NCI-H460 (cell line): ENCODE measurements at regions not wholly inside any gene's neighbourhood (a gene's known extent, or its start where the extent isn't known, plus 50 kb on each side); places are given as distances from the start of the nearest gene placed in this dataset.

ENCODE experiments used
- DNase-seq: peaks from one replicate; pipeline ENCODE4 v3.0.0-alpha.2; 2016; ENCODE audit warnings: low read depth; ENCODE audit errors: extremely low read depth

DNA sequence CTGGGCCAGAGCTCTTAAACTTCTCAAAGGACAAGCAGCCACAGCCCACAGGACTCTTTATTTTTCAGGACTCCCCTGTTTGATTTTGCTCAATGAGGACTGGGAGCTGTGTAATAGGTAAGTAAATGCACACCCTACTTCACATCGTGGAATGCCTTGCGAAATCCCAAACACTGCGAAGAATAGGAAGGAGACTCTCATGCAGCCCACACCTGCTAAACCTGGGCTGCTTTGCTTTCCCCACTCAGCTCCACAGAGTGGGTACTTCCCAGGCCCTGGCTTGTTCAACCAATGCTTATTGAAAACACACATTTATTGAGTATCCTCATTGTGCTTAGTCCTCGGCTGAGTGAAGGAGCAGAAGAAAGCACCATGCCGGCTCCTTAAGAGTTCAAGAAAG, 103.3 kb upstream of the FSTL4 start:
- no peak for DNase-seq

DNA sequence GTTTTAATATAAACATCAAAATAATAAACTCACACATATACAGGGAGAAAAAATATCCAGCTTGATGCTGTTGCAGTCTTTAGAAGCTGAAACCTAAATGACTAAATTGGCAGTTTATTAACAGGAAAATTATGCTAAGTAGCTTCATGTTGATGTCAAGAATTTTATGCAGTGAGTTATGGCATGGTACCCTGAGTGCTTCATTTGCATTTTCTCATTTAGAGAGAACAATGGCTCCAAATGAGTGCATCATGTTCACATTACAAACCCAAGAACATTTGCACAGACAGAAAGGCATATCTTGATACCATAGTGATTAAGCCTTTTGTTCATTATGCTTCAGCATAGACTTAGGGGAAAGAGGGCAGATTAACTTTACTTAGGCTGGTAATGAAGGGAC, 102.9 kb upstream of the FSTL4 start:
- no peak for DNase-seq

DNA sequence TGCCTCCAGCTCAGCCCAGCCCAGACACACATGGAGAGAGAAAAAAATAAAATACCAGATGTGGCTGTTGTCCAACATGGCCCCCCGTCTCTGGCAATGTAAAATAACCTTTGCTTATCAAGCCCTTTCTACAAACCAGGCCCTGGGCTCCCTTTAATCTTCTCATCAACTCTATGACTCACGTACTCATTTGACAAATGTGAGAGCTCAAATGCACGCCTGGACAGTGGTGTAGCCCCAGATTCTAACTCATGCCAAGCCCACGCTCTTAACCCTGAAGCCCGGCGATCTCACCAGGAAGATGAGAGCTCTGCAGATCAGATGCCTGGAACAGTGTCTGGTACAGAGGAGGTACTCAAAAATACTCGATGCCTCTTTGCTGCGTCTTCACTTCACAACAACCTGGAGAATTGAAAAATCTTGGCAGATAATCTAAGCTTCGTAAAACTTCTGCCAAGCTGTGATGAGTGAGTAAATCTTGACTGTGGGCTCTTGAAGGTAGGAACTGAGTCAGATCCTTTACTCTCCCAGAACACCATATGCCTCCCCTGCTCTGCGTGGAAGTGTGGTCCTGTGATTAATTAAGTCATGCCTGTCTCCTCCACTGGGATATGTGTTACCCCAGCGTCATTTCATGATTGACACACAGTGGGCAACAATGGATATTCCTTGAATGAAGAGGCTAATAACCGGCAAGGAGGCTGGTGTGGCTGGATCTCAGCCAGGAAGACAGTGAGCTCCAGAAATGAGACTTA, 102.0 kb upstream of the FSTL4 start:
- no peak for DNase-seq

DNA sequence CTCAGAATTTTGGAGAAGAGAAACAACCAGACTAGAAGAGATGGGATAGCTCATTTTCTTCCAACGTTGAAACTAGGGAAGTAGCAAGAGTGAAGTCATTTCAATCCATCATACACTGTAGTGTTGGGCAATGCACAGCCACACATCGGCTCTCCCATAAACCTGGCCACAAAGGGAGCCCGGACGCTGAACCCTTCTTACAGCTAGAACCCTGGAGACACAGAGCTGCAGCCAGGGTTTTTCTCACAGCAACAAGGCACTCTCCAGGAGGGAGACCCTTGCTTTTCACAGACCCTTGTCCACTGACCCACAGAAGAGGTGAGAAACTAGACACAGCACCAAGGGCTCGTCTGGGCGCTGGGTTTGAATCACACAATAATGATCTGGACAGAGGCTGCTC, 101.4 kb upstream of the FSTL4 start:
- DNase-seq = no peak

DNA sequence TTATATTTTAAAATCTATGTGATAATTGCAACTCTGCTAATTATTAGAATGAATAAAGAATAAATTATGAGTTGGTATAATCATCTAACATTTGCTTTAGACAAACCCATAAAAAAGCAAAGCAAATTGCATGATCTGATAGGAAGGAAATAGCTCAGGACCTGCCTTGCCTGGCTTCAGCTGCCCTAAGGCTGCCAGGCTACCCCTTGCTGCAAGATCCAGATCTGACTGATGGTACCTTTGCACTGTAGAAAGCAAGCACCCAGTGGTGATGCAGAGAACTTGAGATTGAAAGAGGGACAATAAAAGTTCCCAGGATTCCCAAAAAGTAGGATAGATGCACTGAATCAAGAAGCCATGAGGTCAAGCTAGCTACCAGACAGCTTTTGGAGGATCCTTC, 100.9 kb upstream of the FSTL4 start:
- no peak for DNase-seq

DNA sequence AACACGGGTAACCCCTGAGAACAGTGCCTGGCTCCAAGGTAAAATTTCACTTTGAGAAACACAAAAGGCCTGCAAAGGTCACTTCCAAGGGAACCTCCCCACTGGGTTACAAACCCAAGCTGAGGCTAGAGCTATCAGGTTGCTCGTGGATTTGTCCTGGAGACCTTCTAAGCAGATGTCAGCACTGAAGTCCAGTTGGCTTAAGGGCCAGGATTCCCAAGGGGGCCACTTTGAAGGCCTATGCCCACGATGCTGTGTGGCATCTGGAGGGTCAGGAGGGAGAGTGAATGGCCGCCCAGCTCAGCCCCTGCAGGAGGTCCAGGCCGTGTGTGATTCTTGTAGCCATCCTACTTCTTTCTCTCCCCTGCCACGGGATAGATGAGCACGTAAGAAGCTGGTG, 100.2 kb upstream of the FSTL4 start:
- DNase-seq = no peak

DNA sequence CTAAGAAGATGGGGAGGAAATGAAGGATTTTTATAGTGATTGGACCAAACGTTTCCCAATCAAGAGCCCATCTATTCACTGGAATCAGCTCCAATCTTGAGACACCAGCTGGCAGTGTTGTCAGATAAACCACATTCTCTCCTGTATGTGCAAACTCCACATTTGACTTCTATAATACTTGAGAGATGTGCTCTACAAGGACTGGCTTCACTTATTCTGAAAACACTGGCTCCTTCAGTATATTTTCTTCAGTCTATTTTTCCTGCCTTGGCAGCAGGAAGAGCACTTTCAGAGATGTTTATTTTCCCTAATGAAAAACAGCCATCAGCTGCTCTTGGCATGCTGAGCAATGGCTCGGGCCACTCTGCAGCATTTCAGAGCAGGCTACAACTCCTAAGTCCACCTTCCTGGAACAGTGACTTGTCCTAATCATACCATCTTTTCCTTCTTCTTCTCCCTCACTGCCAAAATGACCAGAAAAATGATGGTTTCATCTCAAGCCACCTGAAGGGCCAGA, 96.9 kb upstream of the FSTL4 start:
- no peak for DNase-seq

DNA sequence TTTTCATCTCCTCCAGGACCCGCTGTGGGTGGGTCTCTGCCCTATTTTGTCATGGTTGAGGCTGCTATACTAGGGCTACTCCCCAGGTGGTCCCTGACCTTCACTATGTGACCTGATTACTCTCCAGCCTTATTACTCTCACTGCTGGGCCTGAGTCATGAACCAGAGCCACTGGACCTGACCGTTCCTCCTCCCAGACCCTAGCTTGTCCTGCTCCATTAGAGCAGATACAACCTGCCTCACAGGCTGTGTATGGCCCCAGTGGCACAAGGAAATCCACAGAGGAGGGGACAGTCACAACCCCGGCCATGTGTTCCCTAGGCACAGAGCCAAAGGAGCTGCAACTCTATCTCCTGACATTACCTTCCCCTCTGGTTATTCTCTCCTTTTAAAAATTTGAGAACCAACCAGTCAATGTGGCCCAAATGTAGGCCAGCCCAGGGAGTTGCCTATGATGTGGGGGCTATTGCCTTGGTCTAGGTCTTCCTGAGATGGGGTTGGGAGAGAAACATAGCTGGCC, 96.0 kb upstream of the FSTL4 start:
- DNase-seq = no peak

DNA sequence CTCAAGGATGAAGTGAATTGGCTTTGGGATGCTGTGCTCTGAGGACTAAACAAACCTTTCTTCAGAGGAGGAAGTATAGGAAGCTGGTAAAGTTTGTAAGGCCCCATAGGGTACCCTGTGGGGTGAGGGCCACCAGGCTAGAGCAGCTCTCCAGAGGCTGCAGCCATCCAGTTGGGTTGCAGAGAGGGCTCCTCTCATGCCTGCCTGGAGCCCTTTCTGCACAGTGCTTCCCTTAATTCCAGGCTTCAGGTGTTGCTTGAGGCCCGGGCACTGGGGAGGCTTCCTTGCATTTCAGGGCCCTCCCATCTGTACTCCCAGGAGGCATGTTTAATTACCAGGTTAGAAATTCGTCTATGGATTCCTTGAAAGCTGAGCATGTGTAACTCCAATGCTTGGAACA, 95.3 kb upstream of the FSTL4 start:
- DNase-seq = no peak

DNA sequence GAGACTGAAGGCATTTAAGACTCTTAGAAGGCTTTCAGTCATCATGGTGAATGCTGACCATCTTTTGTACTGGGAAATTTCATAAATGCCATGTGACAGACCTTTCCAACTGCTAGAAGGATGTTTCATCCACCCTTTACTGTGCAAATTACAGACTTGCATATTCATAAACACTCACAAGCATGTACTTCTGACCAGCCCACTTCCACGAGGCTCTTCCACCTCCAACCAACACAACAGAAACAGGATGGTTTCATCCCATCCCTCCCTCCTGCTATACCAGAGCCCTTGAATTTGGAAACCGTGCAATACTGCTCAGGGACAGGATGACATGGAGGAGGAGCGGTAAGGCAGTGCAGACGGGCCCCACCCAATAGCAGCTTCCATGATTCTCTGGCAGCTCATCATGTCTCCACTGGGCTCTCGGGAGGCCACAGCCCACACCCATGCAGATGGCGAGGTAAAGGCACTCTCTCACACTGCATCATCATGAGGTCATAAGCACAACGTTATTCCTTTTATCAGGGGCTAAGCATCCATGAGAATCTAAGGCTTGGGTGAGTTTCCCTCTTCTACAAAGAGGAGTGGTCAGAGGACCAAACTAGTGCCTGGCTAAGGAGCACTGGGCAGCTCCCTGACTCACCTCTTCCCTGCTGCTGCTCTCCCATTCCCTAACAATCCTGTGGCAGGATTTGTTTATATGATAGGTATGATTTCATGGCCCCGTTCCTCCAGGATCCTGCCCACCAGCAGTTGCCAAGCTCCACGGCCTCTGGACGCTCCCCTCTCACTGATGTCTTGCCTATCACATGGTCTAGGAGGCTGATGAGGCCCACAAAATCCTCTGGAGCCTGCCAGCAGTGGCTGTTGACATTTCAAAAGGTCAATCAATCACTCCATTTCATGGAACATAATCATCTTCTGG, 94.4 kb upstream of the FSTL4 start:
- DNase-seq = no peak

DNA sequence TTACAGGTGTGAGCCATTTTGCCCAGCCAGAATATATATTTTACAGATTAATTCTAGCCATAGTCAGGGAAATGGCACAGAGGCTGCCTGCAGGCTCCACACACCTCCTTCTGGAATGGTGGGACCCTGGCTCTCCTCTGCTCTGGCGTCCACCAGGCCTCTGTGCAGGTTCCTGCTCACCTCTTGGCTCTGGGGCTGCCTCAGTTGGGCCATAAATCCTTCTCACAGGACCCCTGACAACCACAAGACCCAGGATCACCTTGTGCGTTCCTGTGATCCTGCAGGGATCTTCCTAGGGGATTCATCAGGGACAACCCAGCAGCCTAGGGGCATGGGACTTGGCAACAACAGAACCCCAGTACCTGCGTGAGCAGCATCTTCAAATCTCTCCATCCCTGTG, 93.0 kb upstream of the FSTL4 start:
- DNase-seq = no peak

DNA sequence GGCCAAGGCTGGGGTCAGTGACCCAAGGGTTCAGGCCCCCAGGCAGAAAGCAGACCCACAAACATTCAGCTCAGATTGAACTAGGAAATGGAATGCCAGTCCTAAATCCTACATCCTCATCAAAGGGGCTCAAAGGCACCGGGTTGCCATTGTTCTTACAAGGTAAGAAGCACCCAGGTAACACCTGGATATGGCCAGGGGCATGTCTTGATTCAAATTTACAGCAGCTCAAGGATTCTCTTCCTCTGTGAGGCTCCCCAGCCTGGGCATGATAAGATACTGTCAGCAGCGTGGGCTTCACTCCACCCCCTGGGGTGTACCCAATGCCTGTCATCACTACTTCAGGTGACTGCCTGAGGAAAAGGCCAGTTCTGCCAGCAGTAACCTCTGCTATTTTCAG, 92.1 kb upstream of the FSTL4 start:
- DNase-seq = no peak

DNA sequence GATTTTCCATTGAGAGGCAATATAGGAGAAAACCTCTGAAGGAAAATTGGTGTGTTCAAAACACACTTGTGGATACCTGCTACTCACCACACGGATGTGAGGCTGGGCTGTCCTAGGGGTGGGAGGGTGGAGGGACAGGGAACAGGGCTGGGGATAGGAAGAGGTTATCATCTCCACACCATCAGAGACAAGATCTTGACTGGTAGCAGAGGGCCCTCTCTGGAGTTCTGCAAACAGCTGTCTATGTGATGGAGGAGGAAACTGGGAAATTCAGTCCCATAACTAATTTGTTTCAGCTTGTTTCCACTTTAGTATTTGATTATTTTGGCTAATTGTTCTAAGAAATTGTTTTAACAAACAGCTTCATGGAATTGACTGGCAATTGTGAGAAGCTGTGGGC, 91.6 kb upstream of the FSTL4 start:
- no peak for DNase-seq

DNA sequence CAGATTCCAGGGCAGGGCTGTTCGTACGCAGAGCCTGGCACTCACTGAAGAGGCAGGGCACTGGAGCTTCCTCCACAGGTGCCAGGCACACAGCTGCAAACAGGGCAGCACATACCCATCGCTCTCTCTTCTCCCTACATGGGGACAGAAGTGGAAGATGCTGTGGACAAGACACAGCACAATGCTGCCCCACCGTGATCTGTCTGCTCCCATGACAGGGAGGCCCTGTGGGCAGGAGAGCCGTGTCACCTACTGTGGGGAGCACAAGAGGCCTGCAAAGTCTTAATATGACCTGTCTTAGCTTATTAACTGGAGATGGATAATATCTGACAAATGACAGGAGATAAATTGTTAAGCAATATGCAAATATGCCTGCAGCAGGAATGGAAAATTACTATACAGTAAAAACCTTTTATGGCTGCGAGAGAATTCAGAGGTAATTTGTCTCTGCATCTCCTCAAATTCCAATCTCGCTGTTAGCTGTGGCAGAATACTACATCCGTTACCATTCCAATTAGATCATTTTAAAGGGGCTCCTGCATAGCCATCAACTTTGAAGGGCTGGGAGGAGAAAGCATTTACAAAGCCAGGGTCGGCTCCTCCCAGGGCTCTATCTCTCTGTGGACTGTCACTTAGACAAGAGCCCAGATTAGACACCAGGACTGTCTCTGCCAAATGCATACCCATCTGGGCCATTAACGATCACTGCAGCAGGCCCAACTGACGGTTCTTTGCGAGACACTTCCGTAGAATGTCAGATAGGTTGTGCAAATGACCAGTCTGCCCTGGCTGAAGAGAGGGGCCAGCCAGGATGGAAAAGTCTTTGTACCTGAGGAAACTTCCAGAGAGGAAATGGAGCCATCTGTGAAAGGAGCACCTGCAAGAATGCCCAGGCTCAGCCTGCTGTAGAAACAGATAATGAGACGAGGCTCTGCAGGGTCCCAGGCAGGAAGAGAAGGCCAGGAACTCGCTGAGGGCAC, 90.7 kb upstream of the FSTL4 start:
- DNase-seq = no peak

DNA sequence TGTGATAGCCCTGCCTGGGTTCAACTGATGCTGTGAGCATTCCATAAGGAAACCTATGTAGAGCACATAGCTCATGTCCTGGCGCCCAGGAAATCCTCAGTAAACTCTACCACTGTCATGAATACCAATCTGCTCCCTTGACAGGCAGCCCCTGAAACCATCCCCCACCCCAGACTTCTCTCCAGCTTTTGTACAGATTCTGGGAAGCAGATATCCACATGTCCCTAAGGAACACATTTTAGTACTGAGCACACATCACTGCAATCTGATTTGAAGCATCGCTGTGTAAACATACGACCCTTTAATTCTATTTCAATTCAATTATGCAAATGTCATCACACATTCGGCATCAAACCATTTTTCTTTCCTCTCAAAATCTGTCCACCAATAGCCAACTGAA, 89.5 kb upstream of the FSTL4 start:
- DNase-seq = no peak

DNA sequence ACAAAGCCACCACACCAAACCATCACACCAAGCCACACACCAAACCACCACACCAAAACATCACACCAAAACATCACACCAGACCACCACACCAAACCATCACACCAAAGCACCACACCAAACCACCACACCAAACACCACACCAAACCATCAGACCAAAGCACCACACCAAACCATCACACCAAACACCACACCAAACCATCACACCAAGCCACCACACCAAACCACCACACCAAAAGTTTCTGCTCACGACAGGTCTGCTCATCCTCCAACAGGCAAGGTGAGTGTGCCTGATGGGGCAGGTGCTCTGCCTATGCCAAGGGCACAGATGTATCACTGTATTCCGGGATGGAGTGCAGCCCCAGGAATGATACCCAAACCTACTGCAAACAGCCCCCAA, 87.9 kb upstream of the FSTL4 start:
- DNase-seq = no peak

DNA sequence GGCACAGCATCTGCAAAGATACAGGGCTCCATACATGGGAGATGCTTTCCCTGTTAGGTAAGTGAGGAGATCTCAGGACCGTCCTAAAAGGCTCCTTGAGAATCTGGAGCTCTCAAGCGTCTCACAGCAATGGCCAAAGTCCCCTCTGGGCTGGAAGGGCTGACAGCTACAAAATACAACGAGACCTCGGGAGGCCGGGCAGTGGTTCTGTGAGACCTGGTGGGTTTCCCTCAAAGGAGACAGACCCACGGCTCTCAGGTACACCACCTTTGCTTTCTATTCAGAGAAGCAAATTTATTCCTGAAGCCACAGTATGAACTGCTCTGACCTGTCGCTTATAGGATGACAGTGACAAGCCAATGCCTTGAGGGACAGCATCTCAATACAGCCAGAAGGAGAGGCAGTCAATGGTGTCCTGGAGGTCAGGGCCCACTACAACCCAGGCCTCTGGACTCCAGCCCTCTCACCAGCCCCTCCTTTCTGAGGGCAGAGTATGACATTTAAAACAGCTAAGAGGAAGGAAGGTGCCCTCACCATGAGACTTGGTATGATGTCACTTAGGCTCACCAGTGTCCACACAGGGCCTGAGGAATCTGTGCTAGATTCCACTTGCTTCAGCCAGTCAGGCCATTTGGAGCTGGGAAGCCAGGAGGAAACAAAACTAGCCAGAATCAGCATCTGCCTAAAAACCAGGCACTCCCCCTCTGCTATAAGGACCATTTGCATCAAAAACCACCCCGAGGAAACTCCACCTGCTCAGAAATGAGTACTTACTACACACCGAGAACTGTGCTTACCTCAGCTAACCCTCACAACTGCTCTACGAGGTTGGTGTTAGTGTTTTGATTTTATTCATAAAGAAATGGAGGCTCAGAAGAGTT, 86.5 kb upstream of the FSTL4 start:
- no peak for DNase-seq

DNA sequence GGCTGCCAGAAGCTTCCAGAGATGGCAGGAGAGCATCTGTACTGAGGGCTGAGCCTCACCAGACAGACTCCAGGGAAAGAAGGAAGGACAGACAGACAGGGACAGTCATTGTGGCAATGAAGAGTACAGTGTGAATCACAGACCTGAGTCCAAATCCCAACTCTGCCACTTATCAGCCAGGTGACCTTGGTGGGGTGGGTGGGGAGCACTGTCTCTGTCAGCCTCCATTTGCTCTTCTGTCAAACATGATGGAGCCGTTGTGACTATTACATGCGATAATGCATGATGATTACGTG, 85.9 kb upstream of the FSTL4 start:
- DNase-seq = no peak

DNA sequence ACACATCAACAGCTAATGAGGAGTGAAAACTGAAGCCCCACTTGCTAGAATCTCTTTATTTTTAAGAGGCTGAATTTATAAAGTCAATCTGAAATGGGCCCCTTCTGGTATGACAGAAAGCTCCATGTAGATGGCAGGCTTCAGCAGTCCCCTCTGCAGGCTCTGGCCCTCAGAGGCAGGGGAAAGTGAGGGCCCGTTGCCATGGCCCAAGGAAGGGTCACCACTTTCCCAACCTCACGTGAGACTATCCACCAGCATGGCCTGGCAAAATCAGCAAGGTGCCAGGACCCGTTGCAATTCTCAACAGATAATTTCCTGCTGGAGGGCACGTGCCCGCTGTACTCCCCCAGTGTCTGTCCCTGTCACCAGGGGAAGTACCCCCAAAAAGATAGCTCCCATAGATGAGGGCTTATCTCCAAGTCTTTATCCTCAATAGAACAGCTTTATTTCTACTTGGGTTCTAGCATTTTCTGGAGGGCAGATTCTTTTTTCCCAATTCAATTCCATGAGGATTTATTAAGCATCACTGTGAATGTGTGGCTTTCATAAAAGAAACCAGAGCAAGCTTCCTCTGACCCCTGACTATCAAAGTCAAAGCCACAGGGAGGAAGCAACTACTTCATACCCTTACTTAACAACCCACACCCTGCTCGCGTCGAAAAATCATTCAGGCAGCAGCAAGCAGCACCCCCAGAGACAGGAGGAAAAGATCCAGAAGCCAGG, 85.4 kb upstream of the FSTL4 start:
- DNase-seq = no peak
